ENCODE measurements at regions not wholly inside any gene's neighbourhood (a gene's known extent, or its start where the extent isn't known, plus 50 kb on each side); places are given as distances from the start of the nearest gene placed in this dataset.

- no peak for TF ChIP-seq HOXA5 (CRISPR knock-in tag; IDR thresholded peaks at IDR 0.05)
- no peak for TF ChIP-seq ZGPAT (CRISPR knock-in tag; IDR thresholded peaks at IDR 0.05)
- no peak for TF ChIP-seq KDM6A (CRISPR knock-in tag; IDR thresholded peaks at IDR 0.05; ENCODE audit: low read depth)
- TF ChIP-seq ATF1 (CRISPR knock-in tag; IDR thresholded peaks at IDR 0.05): no peak
- TF ChIP-seq GZF1 (CRISPR knock-in tag; IDR thresholded peaks at IDR 0.05): no peak
- no peak for TF ChIP-seq ZNF335 (CRISPR knock-in tag; IDR thresholded peaks at IDR 0.05)
- no peak for TF ChIP-seq NFE2L1 (CRISPR knock-in tag; IDR thresholded peaks at IDR 0.05; ENCODE audit: borderline replicate concordance)
- TF ChIP-seq TBL1XR1 (IDR thresholded peaks at IDR 0.05; ENCODE audit: borderline replicate concordance, low read length, partially characterized antibody): no peak
- no peak for TF ChIP-seq NR2F1 (CRISPR knock-in tag; IDR thresholded peaks at IDR 0.05)
- TF ChIP-seq, protein P1, sequence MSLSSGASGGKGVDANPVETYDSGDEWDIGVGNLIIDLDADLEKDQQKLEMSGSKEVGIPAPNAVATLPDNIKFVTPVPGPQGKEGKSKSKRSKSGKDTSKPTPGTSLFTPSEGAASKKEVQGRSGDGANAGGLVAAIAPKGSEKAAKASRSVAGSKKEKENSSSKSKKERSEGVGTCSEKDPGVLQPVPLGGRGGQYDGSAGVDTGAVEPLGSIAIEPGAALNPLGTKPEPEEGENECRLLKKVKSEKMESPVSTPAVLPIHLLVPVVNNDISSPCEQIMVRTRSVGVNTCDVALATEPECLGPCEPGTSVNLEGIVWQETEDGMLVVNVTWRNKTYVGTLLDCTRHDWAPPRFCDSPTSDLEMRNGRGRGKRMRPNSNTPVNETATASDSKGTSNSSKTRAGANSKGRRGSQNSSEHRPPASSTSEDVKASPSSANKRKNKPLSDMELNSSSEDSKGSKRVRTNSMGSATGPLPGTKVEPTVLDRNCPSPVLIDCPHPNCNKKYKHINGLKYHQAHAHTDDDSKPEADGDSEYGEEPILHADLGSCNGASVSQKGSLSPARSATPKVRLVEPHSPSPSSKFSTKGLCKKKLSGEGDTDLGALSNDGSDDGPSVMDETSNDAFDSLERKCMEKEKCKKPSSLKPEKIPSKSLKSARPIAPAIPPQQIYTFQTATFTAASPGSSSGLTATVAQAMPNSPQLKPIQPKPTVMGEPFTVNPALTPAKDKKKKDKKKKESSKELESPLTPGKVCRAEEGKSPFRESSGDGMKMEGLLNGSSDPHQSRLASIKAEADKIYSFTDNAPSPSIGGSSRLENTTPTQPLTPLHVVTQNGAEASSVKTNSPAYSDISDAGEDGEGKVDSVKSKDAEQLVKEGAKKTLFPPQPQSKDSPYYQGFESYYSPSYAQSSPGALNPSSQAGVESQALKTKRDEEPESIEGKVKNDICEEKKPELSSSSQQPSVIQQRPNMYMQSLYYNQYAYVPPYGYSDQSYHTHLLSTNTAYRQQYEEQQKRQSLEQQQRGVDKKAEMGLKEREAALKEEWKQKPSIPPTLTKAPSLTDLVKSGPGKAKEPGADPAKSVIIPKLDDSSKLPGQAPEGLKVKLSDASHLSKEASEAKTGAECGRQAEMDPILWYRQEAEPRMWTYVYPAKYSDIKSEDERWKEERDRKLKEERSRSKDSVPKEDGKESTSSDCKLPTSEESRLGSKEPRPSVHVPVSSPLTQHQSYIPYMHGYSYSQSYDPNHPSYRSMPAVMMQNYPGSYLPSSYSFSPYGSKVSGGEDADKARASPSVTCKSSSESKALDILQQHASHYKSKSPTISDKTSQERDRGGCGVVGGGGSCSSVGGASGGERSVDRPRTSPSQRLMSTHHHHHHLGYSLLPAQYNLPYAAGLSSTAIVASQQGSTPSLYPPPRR (CRISPR knock-in tag; IDR thresholded peaks at IDR 0.05; ENCODE audit: borderline replicate concordance): no peak
- TF ChIP-seq ZNF10 (CRISPR knock-in tag; IDR thresholded peaks at IDR 0.05; ENCODE audit: borderline replicate concordance, low read depth): no peak
- TF ChIP-seq, protein P2, sequence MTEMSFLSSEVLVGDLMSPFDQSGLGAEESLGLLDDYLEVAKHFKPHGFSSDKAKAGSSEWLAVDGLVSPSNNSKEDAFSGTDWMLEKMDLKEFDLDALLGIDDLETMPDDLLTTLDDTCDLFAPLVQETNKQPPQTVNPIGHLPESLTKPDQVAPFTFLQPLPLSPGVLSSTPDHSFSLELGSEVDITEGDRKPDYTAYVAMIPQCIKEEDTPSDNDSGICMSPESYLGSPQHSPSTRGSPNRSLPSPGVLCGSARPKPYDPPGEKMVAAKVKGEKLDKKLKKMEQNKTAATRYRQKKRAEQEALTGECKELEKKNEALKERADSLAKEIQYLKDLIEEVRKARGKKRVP (CRISPR knock-in tag; IDR thresholded peaks at IDR 0.05): no peak
- Histone ChIP-seq H3K9ac (ENCODE audit: insufficient read depth, low read depth, low read length) (no peak overlapping the region), H4K20me1 (ENCODE audit: insufficient read depth, low read length) (no peaks in the 10 kb centered on the region), H3K79me2 (ENCODE audit: insufficient read depth, low read length) (no peaks in the 10 kb centered on the region), H3K4me3 (replicated peaks in 1 of 3; ENCODE audit: insufficient read depth in 1 of 3, low read depth in 2 of 3, low read length in 3 of 3) (no peak overlapping the region), H2AFZ (ENCODE audit: low read length) (no peak overlapping the region), H3K9me3 (ENCODE audit: low read length) (no peaks in the 10 kb centered on the region), H3K27me3 (ENCODE audit: control insufficient read depth in 1 of 2, insufficient read depth in 2 of 2, low read length in 2 of 2) (0 out of 5 replicates have a peak, but pooled peaks cover 0 to 5% of the 10 kb centered on the region in 2 experiments), H3K4me1 (ENCODE audit: insufficient read depth, low read length) (no peaks in the 10 kb centered on the region), H3K36me3 (replicated peaks in 1 of 2; ENCODE audit: control insufficient read depth in 1 of 2, insufficient read depth in 2 of 2, low read length in 2 of 2) (no peaks in the 10 kb centered on the region), H3K4me2 (ENCODE audit: low read depth, low read length) (no peak overlapping the region), H3K27ac (ENCODE audit: extremely low read length, insufficient read depth, low read length) (no peak overlapping the region)
- in situ Hi-C loops (cut with HindIII; ENCODE audit: extremely low pct_ligation_motif_present, low pct_unique_long_range_greater_than_20kb) (no loop called here), intact Hi-C loops (cut with micrococcal nuclease; ENCODE audit: unreplicated experiment) (no loop called here)
- no TSS peak for BruUV-seq (replicated peaks)
- POLR2A ChIA-PET: no interaction called here
- CTCF ChIA-PET (ENCODE audit: low intra/inter-chr PET ratio, low total read pairs): no interaction called here
- FAIRE-seq (no peak), ATAC-seq (no peak), DNase-seq (ENCODE audit: low spot score) (no peak)
Observed at GRCh38 chr3:5278666-5279065, 91.2 kb downstream of the EDEM1 start.
